H9 (cell line): ENCODE measurements at regions not wholly inside any gene's neighbourhood (a gene's known extent, or its start where the extent isn't known, plus 50 kb on each side); places are given as distances from the start of the nearest gene placed in this dataset.

Experiments
- DNase-seq: peaks from one replicate; pipeline ENCODE4 v3.0.0-alpha.2; 2017
- H2AFZ ChIP-seq: one replicate; pipeline ENCODE4 v1.6.1; 2013; ENCODE audit warnings: mild to moderate bottlenecking, low read length, control low read depth, moderate library complexity
- H2AK5ac ChIP-seq: 2 replicates; pipeline ENCODE4 v1.6.1; 2013; ENCODE audit warnings: low read length, control low read depth, mixed read lengths; ENCODE audit not compliant: insufficient read length
- H2BK120ac ChIP-seq: one replicate; pipeline ENCODE4 v1.6.1; 2013; ENCODE audit warnings: low read depth, mild to moderate bottlenecking, low read length, control low read depth, inconsistent platforms; ENCODE audit not compliant: poor library complexity, severe bottlenecking
- H2BK12ac ChIP-seq: 2 replicates; pipeline ENCODE4 v1.6.1; 2013; ENCODE audit warnings: low read length, control low read depth, mixed read lengths, low read depth; ENCODE audit not compliant: insufficient read length
- H2BK15ac ChIP-seq: 2 replicates; pipeline ENCODE4 v1.6.1; 2013; ENCODE audit warnings: low read depth, low read length, control low read depth
- H2BK20ac ChIP-seq: one replicate; pipeline ENCODE4 v1.6.1; 2013; ENCODE audit warnings: low read depth, mild to moderate bottlenecking, low read length, control low read depth, inconsistent platforms; ENCODE audit not compliant: poor library complexity, severe bottlenecking
- H2BK5ac ChIP-seq: 2 replicates; pipeline ENCODE4 v1.6.1; 2013; ENCODE audit warnings: low read length, control low read depth, mixed read lengths; ENCODE audit not compliant: insufficient read length
- H3K14ac ChIP-seq: 2 replicates; pipeline ENCODE4 v1.6.1; 2013; ENCODE audit warnings: low read length, control low read depth; ENCODE audit not compliant: insufficient read depth
- H3K18ac ChIP-seq: 2 replicates; pipeline ENCODE4 v1.6.1; 2013; ENCODE audit warnings: low read depth, mild to moderate bottlenecking, mixed read lengths, low read length, control low read depth; ENCODE audit not compliant: insufficient read length
- H3K23ac ChIP-seq: 2 replicates; pipeline ENCODE4 v1.6.1; 2013; ENCODE audit warnings: low read length, control low read depth, mixed read lengths, low read depth; ENCODE audit not compliant: insufficient read length
- H3K23me2 ChIP-seq: 2 replicates; pipeline ENCODE4 v1.6.1; 2013; ENCODE audit warnings: low read depth, mild to moderate bottlenecking, mixed read lengths, low read length, control low read depth; ENCODE audit not compliant: insufficient read length, poor library complexity, severe bottlenecking
- H3K27ac ChIP-seq: 2 replicates; pipeline ENCODE4 v1.5.1; 2013; ENCODE audit warnings: low read length, control low read depth, mixed read lengths, low read depth; ENCODE audit not compliant: insufficient read length
- H3K27me3 ChIP-seq: 2 replicates; pipeline ENCODE4 v1.6.1; 2013; ENCODE audit warnings: low read length, control low read depth, inconsistent platforms; ENCODE audit not compliant: insufficient read depth
- H3K4ac ChIP-seq: 2 replicates; pipeline ENCODE4 v1.6.1; 2013; ENCODE audit warnings: low read depth, mild to moderate bottlenecking, control low read depth, inconsistent platforms, low read length, moderate library complexity
- H3K4me1 ChIP-seq: 2 replicates; pipeline ENCODE4 v1.6.1; 2013; ENCODE audit warnings: low read length, control low read depth, inconsistent platforms; ENCODE audit not compliant: insufficient read depth
- H3K4me2 ChIP-seq: 2 replicates; pipeline ENCODE4 v1.6.1; 2013; ENCODE audit warnings: low read length, control low read depth, mixed read lengths; ENCODE audit not compliant: insufficient read length, insufficient read depth
- H3K56ac ChIP-seq: 2 replicates; pipeline ENCODE4 v1.6.1; 2013; ENCODE audit warnings: low read depth, mild to moderate bottlenecking, mixed read lengths, low read length, control low read depth; ENCODE audit not compliant: insufficient read length
- H3K79me1 ChIP-seq: 2 replicates; pipeline ENCODE4 v1.6.1; 2013; ENCODE audit warnings: low read depth, mild to moderate bottlenecking, moderate library complexity, low read length, control low read depth, inconsistent platforms; ENCODE audit not compliant: insufficient read depth, poor library complexity, severe bottlenecking
- H3K79me2 ChIP-seq: 2 replicates; pipeline ENCODE4 v1.6.1; 2013; ENCODE audit warnings: low read length, control low read depth, inconsistent platforms; ENCODE audit not compliant: insufficient read depth
- H3K9ac ChIP-seq: 2 replicates; pipeline ENCODE4 v1.6.1; 2013; ENCODE audit warnings: low read length, control low read depth, mixed read lengths; ENCODE audit not compliant: insufficient read length; ENCODE audit errors: extremely low read depth
- H3K9me3 ChIP-seq: one replicate; pipeline ENCODE4 v1.6.1; 2013; ENCODE audit warnings: low read depth, low read length, inconsistent platforms; ENCODE audit not compliant: control insufficient read depth
- H3T11ph ChIP-seq: one replicate; pipeline ENCODE4 v1.6.1; 2013; ENCODE audit warnings: mild to moderate bottlenecking, low read length, control low read depth, inconsistent platforms
- H4K20me1 ChIP-seq: one replicate; pipeline ENCODE4 v1.6.1; 2013; ENCODE audit not compliant: control insufficient read depth, insufficient read length, insufficient read depth
- H4K5ac ChIP-seq: 2 replicates; pipeline ENCODE4 v1.6.1; 2013; ENCODE audit warnings: low read depth, mild to moderate bottlenecking, mixed read lengths, low read length, control low read depth; ENCODE audit not compliant: insufficient read length
- H4K8ac ChIP-seq: replicated peaks from 2 replicates; pipeline ENCODE4 v1.6.1; 2013; ENCODE audit warnings: low read length, control low read depth, mixed read lengths, low read depth; ENCODE audit not compliant: insufficient read length
- H4K91ac ChIP-seq: 2 replicates; pipeline ENCODE4 v1.6.1; 2013; ENCODE audit warnings: low read depth, mild to moderate bottlenecking, moderate library complexity, mixed read lengths, low read length, control low read depth; ENCODE audit not compliant: insufficient read length
- H3K27ac Mint-ChIP-seq, 3 experiments: 2 replicates in 2 of 3; 3 replicates in 1 of 3; pipeline ENCODE4 v1.8.0; 2020 to 2021; ENCODE audit warnings: mixed read lengths in 3 of 3, mild to moderate bottlenecking in 1 of 3, moderate library complexity in 1 of 3
- H3K27me3 Mint-ChIP-seq: 2 replicates; pipeline ENCODE4 v1.8.0; 2021; ENCODE audit warnings: low read depth, mild to moderate bottlenecking, moderate library complexity, mixed read lengths
- H3K36me3 Mint-ChIP-seq, 3 experiments: 2 replicates in 2 of 3; 3 replicates in 1 of 3; pipeline ENCODE4 v1.8.0; 2020 to 2021; ENCODE audit warnings: low read depth in 3 of 3, mixed read lengths in 3 of 3; ENCODE audit not compliant: insufficient read depth in 1 of 3
- H3K4me1 Mint-ChIP-seq, 2 experiments: 2 replicates each; pipeline ENCODE4 v1.8.0; 2020; ENCODE audit warnings: mixed read lengths in 2 of 2
- H3K4me3 Mint-ChIP-seq, 2 experiments: 2 replicates in 1 of 2; 3 replicates in 1 of 2; pipeline ENCODE4 v1.8.0; 2020 to 2021; ENCODE audit warnings: mild to moderate bottlenecking in 2 of 2, mixed read lengths in 2 of 2, moderate library complexity in 1 of 2
- H3K9me3 Mint-ChIP-seq, 2 experiments: 2 replicates in 1 of 2; 3 replicates in 1 of 2; pipeline ENCODE4 v1.8.0; 2020; ENCODE audit warnings: mild to moderate bottlenecking in 2 of 2, mixed read lengths in 2 of 2, moderate library complexity in 1 of 2
- CTCF ChIP-seq: fragments of 200-600 bp; sonication (generic); conservative IDR thresholded peaks from 3 replicates; pipeline ENCODE4 v1.8.0; 2021; ENCODE audit warnings: antibody characterized with exemption, mild to moderate bottlenecking
- WGBS: extraction: QIAGEN DNeasy Blood & Tissue Kit; methylation state at CpG from one replicate; pipeline ENCODE4 v1.1.7; 2013; ENCODE audit warnings: missing lambda C conversion rate, low lambda C conversion rate, mixed read lengths; ENCODE audit not compliant: insufficient read length; ENCODE audit errors: extremely low coverage; 5-methylcytosine and 5-hydroxymethylcytosine counted together

DNA sequence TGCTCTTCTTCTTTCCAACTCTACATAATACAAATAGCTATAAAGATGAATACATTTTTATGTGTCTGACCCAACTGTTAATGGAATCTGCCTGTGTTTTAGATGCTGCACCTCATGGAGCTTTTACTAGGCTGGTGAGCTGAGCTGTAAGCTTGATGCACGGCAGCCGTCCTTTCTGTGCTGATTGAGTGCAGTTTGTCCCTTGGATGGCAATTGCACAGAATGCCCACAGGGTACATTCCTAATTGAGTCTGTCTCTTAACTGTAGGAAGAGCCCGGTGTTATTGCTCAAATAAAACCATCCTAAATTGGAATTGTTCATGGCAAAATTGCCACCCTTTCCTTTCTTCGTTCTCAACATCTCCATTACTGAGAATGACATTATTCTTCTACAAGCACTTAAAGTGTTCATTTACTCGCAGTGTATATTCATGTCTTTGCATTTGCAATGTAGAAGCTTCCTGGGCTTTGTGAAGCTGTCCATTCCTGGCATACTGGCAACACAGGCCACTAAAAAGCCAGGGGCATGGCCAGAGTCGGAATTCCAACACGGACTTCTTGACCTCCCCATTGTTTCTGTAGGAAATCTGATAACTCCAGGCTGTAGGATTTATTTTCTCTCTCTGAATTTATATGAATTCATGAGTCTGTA, 85.8 kb downstream of the SLC10A2 start:
- H3K4ac ChIP-seq: no peak overlapping the region
- H3K4me1 ChIP-seq: no peaks in the 10 kb centered on the region
- no peak overlapping the region for H3K14ac ChIP-seq
- TF ChIP-seq CTCF: no peak
- no peak overlapping the region for H2AK5ac ChIP-seq
- no peaks in the 10 kb centered on the region for H3K79me1 ChIP-seq
- no peak overlapping the region for H4K8ac ChIP-seq
- H4K20me1 ChIP-seq: no peaks in the 10 kb centered on the region
- Mint-ChIP-seq H3K4me1 (no peaks in the 10 kb centered on the region), H3K27ac (no peak overlapping the region; a peak in 1 of 7 replicates), H3K9me3 (peaks cover 0 to 2% of the 10 kb centered on the region in 2 experiments; a peak in 2 of 5 replicates), H3K36me3 (no peaks in the 10 kb centered on the region), H3K27me3 (no peaks in the 10 kb centered on the region), H3K4me3 (no peak overlapping the region)
- no peak overlapping the region for H3K18ac ChIP-seq
- H3T11ph ChIP-seq: no peak overlapping the region
- no peak overlapping the region for H3K4me2 ChIP-seq
- H2BK20ac ChIP-seq: no peak overlapping the region
- no peaks in the 10 kb centered on the region for H3K23me2 ChIP-seq
- H2BK5ac ChIP-seq: no peak overlapping the region
- no peak overlapping the region for H4K5ac ChIP-seq
- no peak overlapping the region for H2AFZ ChIP-seq
- H3K56ac ChIP-seq: no peak overlapping the region
- no peak overlapping the region for H2BK12ac ChIP-seq
- H3K27ac ChIP-seq: no peak overlapping the region
- WGBS: no CpG with 5 or more reads among the region's 7 CpGs
- H3K27me3 ChIP-seq: no peaks in the 10 kb centered on the region
- no peaks in the 10 kb centered on the region for H3K79me2 ChIP-seq
- no peaks in the 10 kb centered on the region for H3K9me3 ChIP-seq
- H4K91ac ChIP-seq: no peak overlapping the region
- no peak overlapping the region for H3K23ac ChIP-seq
- H2BK120ac ChIP-seq: no peak overlapping the region
- no peak overlapping the region for H3K9ac ChIP-seq
- no peak overlapping the region for H2BK15ac ChIP-seq
- DNase-seq: no peak
